ENCODE measurements at regions not wholly inside any gene's neighbourhood (a gene's known extent, or its start where the extent isn't known, plus 50 kb on each side); places are given as distances from the start of the nearest gene placed in this dataset.
A peak's percentile ranks its signal among the peaks of the same experiment; 100 is the strongest.

- peak in 2 of 3 donors; percentile 4 to 46 for DNase-seq
- no peak overlapping the region for H3K27ac ChIP-seq (ENCODE audit: insufficient read depth, low read length, poor library complexity, severe bottlenecking)
- peak in 1 of 2 donors; percentile 39 for ATAC-seq (ENCODE audit: low read depth in 2 of 2)
These were observed 195.9 kb downstream of the BCR start for GRCh38 chr22:23376256-23376655.

GRCh38 chr22:23375031-23375827, 194.9 kb downstream of the BCR start:
- Mint-ChIP-seq H3K27ac (no peak overlapping the region), H3K9me3 (peaks cover 0 to 1% (median 0%) of the 10 kb centered on the region in 7 donors), H3K4me1 (no peaks in the 10 kb centered on the region), H3K36me3 (no peaks in the 10 kb centered on the region), H3K4me3 (no peak overlapping the region), H3K27me3 (peaks cover 16% of the 10 kb centered on the region)
- DNase-seq (no peak), ATAC-seq (ENCODE audit: low read depth in 2 of 2) (no peak)
- H3K27me3 ChIP-seq (ENCODE audit: control insufficient read depth, insufficient read depth, low read length) = no peaks in the 10 kb centered on the region
- no peak overlapping the region for H3K4me3 ChIP-seq (ENCODE audit: low read depth, low read length)
- H3K9me3 ChIP-seq (ENCODE audit: control insufficient read depth in 2 of 2, low read length in 2 of 2) = no peaks in the 10 kb centered on the region
- no peaks in the 10 kb centered on the region for H3K36me3 ChIP-seq (ENCODE audit: control insufficient read depth, insufficient read depth, low read length)
- no peaks in the 10 kb centered on the region for H3K4me1 ChIP-seq (ENCODE audit: control insufficient read depth, insufficient read depth, low read length, poor library complexity, severe bottlenecking)
- no peak overlapping the region for H3K27ac ChIP-seq (ENCODE audit: insufficient read depth, low read length, poor library complexity, severe bottlenecking)

More at GRCh38 chr22:23376256-23376655, 195.9 kb downstream of the BCR start:
- Mint-ChIP-seq H3K27me3 (peaks cover 11% of the 10 kb centered on the region), H3K4me1 (no peaks in the 10 kb centered on the region), H3K9me3 (peaks cover 0 to 1% (median 0%) of the 10 kb centered on the region in 7 donors), H3K27ac (no peak overlapping the region), H3K36me3 (no peaks in the 10 kb centered on the region), H3K4me3 (no peak overlapping the region)
- H3K27me3 ChIP-seq (ENCODE audit: control insufficient read depth, insufficient read depth, low read length) = no peaks in the 10 kb centered on the region
- H3K4me1 ChIP-seq (ENCODE audit: control insufficient read depth, insufficient read depth, low read length, poor library complexity, severe bottlenecking) = no peaks in the 10 kb centered on the region
- no peaks in the 10 kb centered on the region for H3K36me3 ChIP-seq (ENCODE audit: control insufficient read depth, insufficient read depth, low read length)
- no peak overlapping the region for H3K4me3 ChIP-seq (ENCODE audit: low read depth, low read length)
- H3K9me3 ChIP-seq (ENCODE audit: control insufficient read depth in 2 of 2, low read length in 2 of 2) = no peaks in the 10 kb centered on the region

- H3K9me3 Mint-ChIP-seq = peaks cover 0 to 1% (median 0%) of the 10 kb centered on the region in 7 donors
- H3K4me1 ChIP-seq (ENCODE audit: control insufficient read depth, insufficient read depth, low read length, poor library complexity, severe bottlenecking) = no peaks in the 10 kb centered on the region
- no peak overlapping the region for H3K4me3 ChIP-seq (ENCODE audit: low read depth, low read length)
- H3K27me3 Mint-ChIP-seq = peaks cover 25% of the 10 kb centered on the region
- H3K4me1 Mint-ChIP-seq = no peaks in the 10 kb centered on the region
- H3K36me3 Mint-ChIP-seq = no peaks in the 10 kb centered on the region
- no peaks in the 10 kb centered on the region for H3K9me3 ChIP-seq (ENCODE audit: control insufficient read depth in 2 of 2, low read length in 2 of 2)
- no peaks in the 10 kb centered on the region for H3K36me3 ChIP-seq (ENCODE audit: control insufficient read depth, insufficient read depth, low read length)
- no peak overlapping the region for H3K27ac ChIP-seq (ENCODE audit: insufficient read depth, low read length, poor library complexity, severe bottlenecking)
- no peak overlapping the region for H3K4me3 Mint-ChIP-seq
- ATAC-seq (ENCODE audit: low read depth in 2 of 2) (no peak), DNase-seq (no peak)
- H3K27me3 ChIP-seq (ENCODE audit: control insufficient read depth, insufficient read depth, low read length) = no peaks in the 10 kb centered on the region
- H3K27ac Mint-ChIP-seq = no peak overlapping the region
These were observed 193.3 kb downstream of the BCR start for GRCh38 chr22:23373601-23374000.

DNA sequence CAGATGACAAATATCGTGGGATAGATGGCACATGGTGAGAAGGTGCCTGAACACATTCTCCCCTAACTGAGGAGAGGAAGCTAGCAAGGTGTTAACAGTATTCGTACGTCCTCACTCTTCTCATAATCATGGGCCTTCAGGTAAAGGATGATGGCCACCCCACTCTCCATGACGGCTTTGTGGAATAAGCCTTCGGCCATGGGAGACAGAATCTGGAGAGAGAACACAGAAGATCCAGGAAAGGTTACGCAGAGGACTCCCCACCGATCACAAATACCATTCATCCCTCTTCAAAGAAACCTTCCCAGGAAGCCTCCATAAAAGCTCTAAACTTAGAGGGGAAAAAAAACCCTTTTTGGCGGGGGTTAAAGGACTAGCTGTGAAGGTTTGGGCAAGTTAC, 189.9 kb downstream of the BCR start:
- Histone ChIP-seq H3K4me3 (ENCODE audit: low read depth, low read length) (no peak overlapping the region), H3K9me3 (ENCODE audit: control insufficient read depth in 2 of 2, low read length in 2 of 2) (no peaks in the 10 kb centered on the region), H3K36me3 (ENCODE audit: control insufficient read depth, insufficient read depth, low read length) (no peaks in the 10 kb centered on the region), H3K27me3 (ENCODE audit: control insufficient read depth, insufficient read depth, low read length) (no peaks in the 10 kb centered on the region), H3K4me1 (ENCODE audit: control insufficient read depth, insufficient read depth, low read length, poor library complexity, severe bottlenecking) (no peaks in the 10 kb centered on the region), H3K27ac (ENCODE audit: insufficient read depth, low read length, poor library complexity, severe bottlenecking) (no peak overlapping the region)
- no peaks in the 10 kb centered on the region for H3K36me3 Mint-ChIP-seq
- no peak overlapping the region for H3K27ac Mint-ChIP-seq
- H3K4me3 Mint-ChIP-seq = no peak overlapping the region
- peaks cover 39% of the 10 kb centered on the region for H3K27me3 Mint-ChIP-seq
- no peak for DNase-seq
- ATAC-seq (ENCODE audit: low read depth in 2 of 2) = no peak
- H3K4me1 Mint-ChIP-seq = no peaks in the 10 kb centered on the region
- peaks cover 0 to 1% (median 0%) of the 10 kb centered on the region in 7 donors for H3K9me3 Mint-ChIP-seq

DNA sequence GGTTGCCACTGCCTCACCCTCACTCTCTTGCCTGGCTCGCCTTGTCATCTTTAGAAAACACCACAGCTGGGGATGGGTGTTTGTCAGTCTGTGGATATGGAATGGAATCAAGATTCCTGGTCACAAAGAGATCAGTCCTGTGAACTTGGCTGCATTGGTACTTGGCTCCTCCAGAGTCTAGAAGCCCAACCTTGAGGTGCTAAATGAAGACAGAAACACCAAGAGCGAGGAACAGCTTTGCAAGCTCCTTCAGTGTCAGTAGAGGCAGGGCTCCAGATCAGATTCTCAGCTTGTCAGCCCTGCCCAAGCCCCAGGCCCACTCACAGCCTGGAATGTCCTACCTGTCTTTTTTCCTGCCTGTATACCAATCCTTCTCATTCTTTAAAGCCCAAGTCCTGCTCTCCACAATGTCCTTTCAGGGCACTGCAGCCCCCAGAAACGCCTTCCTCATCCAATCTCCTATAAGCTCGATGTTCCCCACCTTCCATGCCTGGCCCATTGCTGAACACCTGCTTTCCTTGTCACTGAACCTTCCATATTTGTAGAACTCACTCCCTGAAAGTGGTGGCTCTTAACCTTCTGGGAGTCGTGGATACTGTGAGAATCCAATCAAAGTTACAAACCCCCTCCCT, 188.9 kb downstream of the BCR start:
- H3K9me3 Mint-ChIP-seq = peaks cover 0 to 1% (median 0%) of the 10 kb centered on the region in 7 donors
- no peak overlapping the region for H3K4me3 Mint-ChIP-seq
- H3K27ac Mint-ChIP-seq = no peak overlapping the region
- no peak overlapping the region for H3K27ac ChIP-seq (ENCODE audit: insufficient read depth, low read length, poor library complexity, severe bottlenecking)
- H3K4me1 ChIP-seq (ENCODE audit: control insufficient read depth, insufficient read depth, low read length, poor library complexity, severe bottlenecking) = no peaks in the 10 kb centered on the region
- DNase-seq (no peak), ATAC-seq (ENCODE audit: low read depth in 2 of 2) (no peak)
- H3K4me1 Mint-ChIP-seq = no peaks in the 10 kb centered on the region
- H3K27me3 ChIP-seq (ENCODE audit: control insufficient read depth, insufficient read depth, low read length) = peaks cover 2% of the 10 kb centered on the region
- H3K36me3 ChIP-seq (ENCODE audit: control insufficient read depth, insufficient read depth, low read length) = no peaks in the 10 kb centered on the region
- H3K36me3 Mint-ChIP-seq = no peaks in the 10 kb centered on the region
- H3K27me3 Mint-ChIP-seq = peaks cover 36% of the 10 kb centered on the region
- no peak overlapping the region for H3K4me3 ChIP-seq (ENCODE audit: low read depth, low read length)
- H3K9me3 ChIP-seq (ENCODE audit: control insufficient read depth in 2 of 2, low read length in 2 of 2) = no peaks in the 10 kb centered on the region

Measured in CD4-positive, CD25-positive, alpha-beta regulatory T cell (primary cell).